Erythroblast (primary cell): ENCODE measurements at regions not wholly inside any gene's neighbourhood (a gene's known extent, or its start where the extent isn't known, plus 50 kb on each side); places are given as distances from the start of the nearest gene placed in this dataset.

Experiments used
- GATA1 ChIP-seq: IDR thresholded peaks from 2 replicates; pipeline ENCODE4 v1.6.1; 2011; ENCODE audit warnings: low read depth, mild to moderate bottlenecking, control low read depth, low read length, moderate library complexity
- POLR2A ChIP-seq: IDR thresholded peaks from 2 replicates; pipeline ENCODE4 v1.6.1; 2011; ENCODE audit warnings: mild to moderate bottlenecking, low read length

GRCh38 chr6:94424692-94425091 is 1005.3 kb upstream of the EPHA7 start:
- TF ChIP-seq POLR2A (no peak), GATA1 (no peak)
